ENCODE measurements at regions not wholly inside any gene's neighbourhood (a gene's known extent, or its start where the extent isn't known, plus 50 kb on each side); places are given as distances from the start of the nearest gene placed in this dataset.

- TF ChIP-seq CTCF (IDR thresholded peaks at IDR 0.05) (no peak), POLR2A (IDR thresholded peaks at IDR 0.05) (no peak)
Observed at GRCh38 chr5:98638701-98639100, 134.8 kb upstream of the RGMB start.
